ENCODE measurements at regions not wholly inside any gene's neighbourhood (a gene's known extent, or its start where the extent isn't known, plus 50 kb on each side); places are given as distances from the start of the nearest gene placed in this dataset.

DNA sequence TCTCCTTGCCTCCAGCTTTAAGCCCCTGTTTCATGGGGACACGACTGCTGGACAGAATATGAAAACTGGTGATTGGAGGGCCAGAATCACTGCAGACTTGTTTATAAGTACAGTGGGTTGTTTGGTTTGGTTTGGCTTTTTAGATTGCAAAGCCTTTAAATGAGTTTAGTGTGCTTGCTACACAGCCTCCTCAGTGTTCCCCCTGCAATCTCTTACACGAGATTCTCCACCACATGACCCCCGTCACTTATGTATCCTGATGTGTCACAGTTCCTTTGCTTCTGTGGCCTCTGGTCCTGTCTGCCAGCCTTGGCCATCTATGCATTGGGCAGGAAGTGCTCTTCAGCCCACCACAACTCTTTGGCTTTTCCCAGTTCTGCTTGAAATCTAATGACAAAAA lies 103.7 kb upstream of the ANKRD1 start:
- Histone ChIP-seq H3K36me3 (replicated peaks; ENCODE audit: insufficient read depth, low read length) (no peaks in the 10 kb centered on the region), H3K27ac (ENCODE audit: low read length) (no peak overlapping the region), H2AFZ (ENCODE audit: low read length) (no peak overlapping the region), H3K9me2 (replicated peaks; ENCODE audit: insufficient read depth, low read length) (no peaks in the 10 kb centered on the region), H3K4me2 (ENCODE audit: low read depth, low read length) (no peak overlapping the region), H3K4me1 (ENCODE audit: low read length) (no peaks in the 10 kb centered on the region), H3K27me3 (replicated peaks; ENCODE audit: insufficient read depth, low read length) (no peaks in the 10 kb centered on the region), H3F3A (ENCODE audit: insufficient read depth, low read length) (no peaks in the 10 kb centered on the region), H3K4me3 (ENCODE audit: low read length) (no peak overlapping the region), H3K9me3 (replicated peaks; ENCODE audit: insufficient read depth, low read length) (no peaks in the 10 kb centered on the region), H3K9ac (ENCODE audit: low read length) (no peak overlapping the region), H4K20me1 (ENCODE audit: insufficient read depth, low read length) (no peaks in the 10 kb centered on the region), H3K79me2 (ENCODE audit: low read length) (no peaks in the 10 kb centered on the region)
- DNase-seq: no peak
- TF ChIP-seq EZH2 (optimal IDR thresholded peaks at IDR 0.05; ENCODE audit: low read depth, low read length) (no peak), EZH2phosphoT487 (IDR thresholded peaks at IDR 0.05; ENCODE audit: low read length) (no peak)
- TF ChIP-seq, protein P1, sequence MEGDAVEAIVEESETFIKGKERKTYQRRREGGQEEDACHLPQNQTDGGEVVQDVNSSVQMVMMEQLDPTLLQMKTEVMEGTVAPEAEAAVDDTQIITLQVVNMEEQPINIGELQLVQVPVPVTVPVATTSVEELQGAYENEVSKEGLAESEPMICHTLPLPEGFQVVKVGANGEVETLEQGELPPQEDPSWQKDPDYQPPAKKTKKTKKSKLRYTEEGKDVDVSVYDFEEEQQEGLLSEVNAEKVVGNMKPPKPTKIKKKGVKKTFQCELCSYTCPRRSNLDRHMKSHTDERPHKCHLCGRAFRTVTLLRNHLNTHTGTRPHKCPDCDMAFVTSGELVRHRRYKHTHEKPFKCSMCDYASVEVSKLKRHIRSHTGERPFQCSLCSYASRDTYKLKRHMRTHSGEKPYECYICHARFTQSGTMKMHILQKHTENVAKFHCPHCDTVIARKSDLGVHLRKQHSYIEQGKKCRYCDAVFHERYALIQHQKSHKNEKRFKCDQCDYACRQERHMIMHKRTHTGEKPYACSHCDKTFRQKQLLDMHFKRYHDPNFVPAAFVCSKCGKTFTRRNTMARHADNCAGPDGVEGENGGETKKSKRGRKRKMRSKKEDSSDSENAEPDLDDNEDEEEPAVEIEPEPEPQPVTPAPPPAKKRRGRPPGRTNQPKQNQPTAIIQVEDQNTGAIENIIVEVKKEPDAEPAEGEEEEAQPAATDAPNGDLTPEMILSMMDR (IDR thresholded peaks at IDR 0.05; ENCODE audit: low read length): no peak

DNA sequence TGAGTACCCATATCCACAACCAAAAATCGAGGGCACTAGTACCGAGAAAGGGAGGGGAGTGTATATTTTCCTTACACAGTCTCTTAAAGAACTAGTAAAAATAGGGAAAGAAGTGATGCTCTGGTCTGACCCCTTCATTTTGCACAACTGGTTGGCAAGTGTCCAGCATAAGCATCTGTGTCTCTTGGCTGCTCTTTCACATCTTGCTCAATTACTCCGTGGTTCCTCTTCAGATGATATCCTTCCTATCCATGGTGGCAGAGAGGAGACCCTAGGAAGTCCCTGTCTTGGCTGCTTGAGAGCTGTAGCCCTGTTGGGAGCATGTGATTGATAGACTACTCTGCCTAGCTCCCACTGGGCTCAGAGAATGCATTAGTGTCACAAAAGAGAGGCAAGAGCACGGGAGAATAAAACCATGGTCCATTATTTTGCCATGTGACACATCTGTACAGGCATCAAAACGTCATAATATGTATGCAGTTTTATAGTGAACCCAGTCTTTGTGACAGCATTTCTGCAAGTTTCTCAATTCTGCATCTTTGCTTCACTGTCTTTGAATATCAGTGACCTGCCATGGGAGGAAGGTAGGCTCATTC lies 111.8 kb upstream of the ANKRD1 start:
- no peaks in the 10 kb centered on the region for H3K9me2 ChIP-seq (replicated peaks; ENCODE audit: insufficient read depth, low read length)
- no peak overlapping the region for H2AFZ ChIP-seq (ENCODE audit: low read length)
- no peaks in the 10 kb centered on the region for H4K20me1 ChIP-seq (ENCODE audit: insufficient read depth, low read length)
- DNase-seq: no peak
- H3K27me3 ChIP-seq (replicated peaks; ENCODE audit: insufficient read depth, low read length): no peaks in the 10 kb centered on the region
- H3K79me2 ChIP-seq (ENCODE audit: low read length): no peaks in the 10 kb centered on the region
- H3F3A ChIP-seq (ENCODE audit: insufficient read depth, low read length): no peaks in the 10 kb centered on the region
- H3K4me3 ChIP-seq (ENCODE audit: low read length): no peak overlapping the region
- no peak overlapping the region for H3K9ac ChIP-seq (ENCODE audit: low read length)
- H3K27ac ChIP-seq (ENCODE audit: low read length): no peak overlapping the region
- H3K4me2 ChIP-seq (ENCODE audit: low read depth, low read length): no peak overlapping the region
- H3K36me3 ChIP-seq (replicated peaks; ENCODE audit: insufficient read depth, low read length): no peaks in the 10 kb centered on the region
- H3K9me3 ChIP-seq (replicated peaks; ENCODE audit: insufficient read depth, low read length): no peaks in the 10 kb centered on the region
- no peaks in the 10 kb centered on the region for H3K4me1 ChIP-seq (ENCODE audit: low read length)
- no peak for TF ChIP-seq EZH2 (optimal IDR thresholded peaks at IDR 0.05; ENCODE audit: low read depth, low read length)
- TF ChIP-seq, protein P1 (IDR thresholded peaks at IDR 0.05; ENCODE audit: low read length): no peak
- no peak for TF ChIP-seq EZH2phosphoT487 (IDR thresholded peaks at IDR 0.05; ENCODE audit: low read length)

DNA sequence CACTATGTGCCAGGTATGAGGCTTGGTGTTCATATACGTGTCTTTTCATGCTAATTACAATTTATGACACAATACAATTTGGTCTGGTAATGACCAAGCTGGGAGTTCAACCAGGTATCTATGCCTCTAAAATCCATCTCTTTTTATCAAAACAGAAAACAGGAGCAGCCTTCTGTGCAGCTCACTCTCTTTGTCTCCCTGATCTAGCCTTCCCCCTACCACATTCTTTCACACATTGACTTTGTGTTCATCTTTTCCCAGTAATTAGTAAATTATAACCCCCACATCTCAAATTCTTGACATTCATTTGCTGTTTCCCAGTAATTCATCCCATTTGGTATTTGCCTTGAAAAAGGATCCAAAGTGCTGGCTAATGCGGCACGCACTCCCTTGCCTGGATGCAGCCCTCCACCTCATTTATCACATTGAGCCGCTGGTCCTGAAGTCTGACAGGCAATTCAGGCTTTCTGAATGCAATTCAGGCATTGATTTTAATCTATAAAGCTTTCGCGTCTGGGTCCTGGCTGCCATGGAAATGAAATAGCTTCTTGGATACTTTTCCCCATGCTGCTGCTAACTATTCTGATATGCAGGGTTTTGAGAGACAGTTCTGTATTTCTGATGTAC lies 112.5 kb upstream of the ANKRD1 start:
- Histone ChIP-seq H3K27ac (ENCODE audit: low read length) (no peak overlapping the region), H3K36me3 (replicated peaks; ENCODE audit: insufficient read depth, low read length) (no peaks in the 10 kb centered on the region)
- DNase-seq: no peak

DNA sequence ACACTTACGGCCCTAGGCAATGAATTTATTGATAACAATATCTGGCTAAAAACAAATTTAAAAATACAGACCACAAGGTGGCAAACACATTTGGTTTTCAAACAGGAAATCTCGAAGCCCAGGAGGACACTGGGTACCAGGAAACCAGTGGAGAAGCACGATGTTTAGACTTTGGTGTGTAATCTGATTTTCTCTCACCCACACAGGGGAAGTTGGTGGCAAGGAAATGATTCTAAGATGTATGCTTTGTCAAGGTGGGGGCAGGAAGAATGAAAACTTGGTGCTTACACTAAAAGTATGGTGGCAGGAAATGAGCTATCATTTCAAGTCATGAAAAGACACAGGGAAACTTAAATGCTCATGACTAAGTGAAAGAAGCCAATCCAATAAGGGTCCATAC lies 113.2 kb upstream of the ANKRD1 start:
- Histone ChIP-seq H3F3A (ENCODE audit: insufficient read depth, low read length) (no peaks in the 10 kb centered on the region), H3K27ac (ENCODE audit: low read length) (no peak overlapping the region), H3K4me2 (ENCODE audit: low read depth, low read length) (no peak overlapping the region), H3K4me3 (ENCODE audit: low read length) (no peak overlapping the region), H3K9ac (ENCODE audit: low read length) (no peak overlapping the region), H3K79me2 (ENCODE audit: low read length) (no peaks in the 10 kb centered on the region), H3K4me1 (ENCODE audit: low read length) (no peaks in the 10 kb centered on the region), H3K36me3 (replicated peaks; ENCODE audit: insufficient read depth, low read length) (no peaks in the 10 kb centered on the region), H3K9me3 (replicated peaks; ENCODE audit: insufficient read depth, low read length) (no peaks in the 10 kb centered on the region), H3K9me2 (replicated peaks; ENCODE audit: insufficient read depth, low read length) (no peaks in the 10 kb centered on the region), H2AFZ (ENCODE audit: low read length) (no peak overlapping the region), H4K20me1 (ENCODE audit: insufficient read depth, low read length) (no peaks in the 10 kb centered on the region), H3K27me3 (replicated peaks; ENCODE audit: insufficient read depth, low read length) (no peaks in the 10 kb centered on the region)
- TF ChIP-seq EZH2 (optimal IDR thresholded peaks at IDR 0.05; ENCODE audit: low read depth, low read length) (no peak), EZH2phosphoT487 (IDR thresholded peaks at IDR 0.05; ENCODE audit: low read length) (no peak)
- TF ChIP-seq, protein P1 (IDR thresholded peaks at IDR 0.05; ENCODE audit: low read length): no peak
- no peak for DNase-seq

More for the DNA sequence above, 112.5 kb upstream of the ANKRD1 start:
- Histone ChIP-seq H3K9me2 (replicated peaks; ENCODE audit: insufficient read depth, low read length) (no peaks in the 10 kb centered on the region), H3K9ac (ENCODE audit: low read length) (no peak overlapping the region), H4K20me1 (ENCODE audit: insufficient read depth, low read length) (no peaks in the 10 kb centered on the region), H3K79me2 (ENCODE audit: low read length) (no peaks in the 10 kb centered on the region), H3K9me3 (replicated peaks; ENCODE audit: insufficient read depth, low read length) (no peaks in the 10 kb centered on the region), H3K4me3 (ENCODE audit: low read length) (no peak overlapping the region), H2AFZ (ENCODE audit: low read length) (no peak overlapping the region), H3F3A (ENCODE audit: insufficient read depth, low read length) (no peaks in the 10 kb centered on the region), H3K27me3 (replicated peaks; ENCODE audit: insufficient read depth, low read length) (no peaks in the 10 kb centered on the region), H3K4me1 (ENCODE audit: low read length) (no peaks in the 10 kb centered on the region), H3K4me2 (ENCODE audit: low read depth, low read length) (no peak overlapping the region)
- no peak for TF ChIP-seq EZH2phosphoT487 (IDR thresholded peaks at IDR 0.05; ENCODE audit: low read length)
